HFFc6 (cell line): ENCODE measurements at regions not wholly inside any gene's neighbourhood (a gene's known extent, or its start where the extent isn't known, plus 50 kb on each side); places are given as distances from the start of the nearest gene placed in this dataset.
"Not testable (repeated sequence)": the region's sequence is repeated elsewhere in the genome, so short reads cannot be mapped to it uniquely, and the experiment has no call there.

Source experiments
- DNase-seq: peaks from one replicate; pipeline ENCODE4 v3.0.0-alpha.2; 2018
- H3K27ac Mint-ChIP-seq: 2 replicates; pipeline ENCODE4 v1.8.0; 2020; ENCODE audit warnings: mild to moderate bottlenecking, mixed read lengths
- H3K27me3 Mint-ChIP-seq: 2 replicates; pipeline ENCODE4 v1.8.0; 2021; ENCODE audit warnings: mild to moderate bottlenecking, moderate library complexity, mixed read lengths; ENCODE audit not compliant: insufficient read depth
- H3K36me3 Mint-ChIP-seq: 2 replicates; pipeline ENCODE4 v1.8.0; 2021; ENCODE audit warnings: low read depth, mixed read lengths
- H3K4me1 Mint-ChIP-seq: 2 replicates; pipeline ENCODE4 v1.8.0; 2020; ENCODE audit warnings: low read depth, mixed read lengths
- H3K4me3 Mint-ChIP-seq: 2 replicates; pipeline ENCODE4 v1.8.0; 2020; ENCODE audit warnings: mild to moderate bottlenecking, moderate library complexity, mixed read lengths
- H3K9me3 Mint-ChIP-seq: 2 replicates; pipeline ENCODE4 v1.8.0; 2020; ENCODE audit warnings: mild to moderate bottlenecking, mixed read lengths
- CTCF ChIP-seq: fragments of 200-600 bp; sonication (generic); IDR thresholded peaks from 2 replicates; pipeline ENCODE4 v1.5.0; 2021; ENCODE audit warnings: antibody characterized with exemption, mild to moderate bottlenecking

- peaks cover 22% of the 10 kb centered on the region; the same call in 1 of the 2 replicates for H3K27me3 Mint-ChIP-seq
- no peaks in the 10 kb centered on the region for H3K9me3 Mint-ChIP-seq
- TF ChIP-seq CTCF = no peak
- no peak overlapping the region for H3K4me3 Mint-ChIP-seq
- H3K36me3 Mint-ChIP-seq = no peaks in the 10 kb centered on the region
- H3K4me1 Mint-ChIP-seq = no peaks in the 10 kb centered on the region
- DNase-seq = no peak
- no peak overlapping the region for H3K27ac Mint-ChIP-seq
Observed at GRCh38 chr3:124056846-124057245, 64.9 kb upstream of the ROPN1 start.

DNA sequence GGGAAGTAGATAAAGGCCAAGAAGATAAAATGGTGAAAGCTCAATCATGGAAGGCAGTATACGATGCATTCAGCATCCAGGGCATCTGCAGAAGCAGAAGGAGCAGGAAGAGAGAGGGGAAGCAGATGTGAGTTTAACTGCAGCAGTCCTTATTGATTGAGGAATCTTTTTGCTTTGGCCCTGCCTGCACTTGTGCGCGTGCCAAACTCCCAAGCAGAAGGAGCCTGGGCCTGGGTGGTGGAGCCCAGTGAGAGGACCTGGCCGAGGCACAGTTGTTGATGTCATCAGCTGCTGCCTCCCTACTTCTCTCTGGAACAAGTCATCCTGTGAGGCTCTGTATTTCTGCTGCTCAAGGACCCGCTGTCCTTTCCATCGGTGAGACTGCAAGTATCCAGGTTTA, 65.5 kb upstream of the ROPN1 start:
- peaks cover 21% of the 10 kb centered on the region; the same call in 1 of the 2 replicates for H3K27me3 Mint-ChIP-seq
- H3K4me3 Mint-ChIP-seq = no peak overlapping the region
- no peak for DNase-seq
- TF ChIP-seq CTCF = no peak
- no peaks in the 10 kb centered on the region for H3K4me1 Mint-ChIP-seq
- no peaks in the 10 kb centered on the region for H3K9me3 Mint-ChIP-seq
- no peaks in the 10 kb centered on the region for H3K36me3 Mint-ChIP-seq
- no peak overlapping the region for H3K27ac Mint-ChIP-seq

GRCh38 chr3:124059580-124059979, 67.7 kb upstream of the ROPN1 start:
- H3K4me3 Mint-ChIP-seq = no peak overlapping the region
- H3K27ac Mint-ChIP-seq = no peak overlapping the region
- H3K36me3 Mint-ChIP-seq = no peaks in the 10 kb centered on the region
- H3K9me3 Mint-ChIP-seq = no peaks in the 10 kb centered on the region
- H3K27me3 Mint-ChIP-seq = peaks cover 21% of the 10 kb centered on the region; the same call in 1 of the 2 replicates
- H3K4me1 Mint-ChIP-seq = no peaks in the 10 kb centered on the region
- no peak for DNase-seq
- TF ChIP-seq CTCF = no peak

DNA sequence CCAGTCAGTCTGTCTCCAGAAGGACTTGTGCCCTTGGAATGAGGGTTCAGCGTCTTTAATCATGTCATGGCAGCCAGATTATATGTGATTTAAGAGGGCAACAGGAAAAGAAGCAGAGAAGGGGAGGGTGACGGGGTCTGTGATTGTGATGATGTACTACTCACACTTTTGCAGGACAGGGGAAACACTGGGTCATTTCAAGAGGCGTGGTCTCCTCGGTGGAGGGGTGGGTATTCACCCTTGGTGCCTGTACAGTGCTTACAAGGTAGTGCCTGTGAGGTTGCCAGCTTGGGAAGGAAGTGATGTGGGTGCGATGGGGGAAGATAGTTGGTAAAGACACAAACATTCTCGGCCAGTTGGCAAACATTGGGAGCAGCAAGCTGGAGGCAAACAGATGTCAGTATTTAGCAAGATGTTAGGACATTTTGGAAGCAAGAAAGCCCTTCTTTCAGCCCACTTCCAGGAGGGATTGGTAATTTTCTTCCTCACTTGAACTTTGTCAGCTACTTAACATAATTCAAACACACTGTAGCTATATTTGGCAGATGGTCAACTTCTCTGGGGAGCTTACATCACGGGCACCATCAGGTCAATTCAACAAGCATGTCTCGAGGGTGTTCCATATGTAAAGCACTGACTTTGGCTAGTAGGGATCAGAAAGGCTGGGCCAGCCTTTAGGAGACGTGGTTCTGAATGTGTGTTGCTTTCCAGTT, 71.4 kb upstream of the ROPN1 start:
- Mint-ChIP-seq H3K4me1 (no peaks in the 10 kb centered on the region), H3K27ac (no peak overlapping the region), H3K4me3 (no peak overlapping the region), H3K27me3 (peaks cover 7% of the 10 kb centered on the region; the same call in 1 of the 2 replicates), H3K9me3 (no peaks in the 10 kb centered on the region), H3K36me3 (no peaks in the 10 kb centered on the region)
- no peak for TF ChIP-seq CTCF
- no peak for DNase-seq

GRCh38 chr3:124064050-124064449, 72.1 kb upstream of the ROPN1 start:
- no peaks in the 10 kb centered on the region for H3K9me3 Mint-ChIP-seq
- H3K36me3 Mint-ChIP-seq = no peaks in the 10 kb centered on the region
- DNase-seq = no peak
- no peak for TF ChIP-seq CTCF
- H3K4me1 Mint-ChIP-seq = no peaks in the 10 kb centered on the region
- peaks cover 6% of the 10 kb centered on the region; the same call in 1 of the 2 replicates for H3K27me3 Mint-ChIP-seq
- no peak overlapping the region for H3K27ac Mint-ChIP-seq
- H3K4me3 Mint-ChIP-seq = no peak overlapping the region

- not testable (repeated sequence) for H3K36me3 Mint-ChIP-seq, H3K27ac Mint-ChIP-seq, H3K9me3 Mint-ChIP-seq, H3K4me3 Mint-ChIP-seq, H3K4me1 Mint-ChIP-seq, DNase-seq
- H3K27me3 Mint-ChIP-seq = peaks cover 14% of the 10 kb centered on the region
Observed at GRCh38 chr3:124066543-124066942, 74.6 kb upstream of the ROPN1 start.

DNA sequence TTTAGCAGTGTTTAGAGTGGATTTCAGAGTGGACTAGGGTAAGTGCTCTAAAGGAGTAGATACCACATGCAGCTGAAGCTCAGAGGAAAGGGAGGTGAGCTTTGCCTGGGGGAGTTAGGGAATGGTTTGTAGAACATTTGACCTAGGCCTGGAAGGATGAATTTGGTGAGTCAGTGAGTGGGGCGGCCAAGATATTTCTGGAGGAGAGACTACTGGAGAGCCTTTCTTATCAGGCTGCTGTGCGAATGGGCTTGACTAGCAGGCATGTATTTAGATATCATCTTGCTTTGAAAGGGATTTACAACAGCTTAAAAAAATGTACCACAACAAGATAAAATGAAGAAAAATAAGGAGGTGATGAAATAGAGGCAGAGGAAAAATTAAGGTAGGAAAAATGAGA, 77.8 kb upstream of the ROPN1 start:
- H3K27ac Mint-ChIP-seq, DNase-seq, H3K36me3 Mint-ChIP-seq, H3K4me1 Mint-ChIP-seq, H3K4me3 Mint-ChIP-seq, H3K9me3 Mint-ChIP-seq: not testable (repeated sequence)
- H3K27me3 Mint-ChIP-seq = peaks cover 17% of the 10 kb centered on the region

- DNase-seq, H3K4me3 Mint-ChIP-seq, H3K27ac Mint-ChIP-seq, H3K4me1 Mint-ChIP-seq, H3K36me3 Mint-ChIP-seq, H3K9me3 Mint-ChIP-seq: not testable (repeated sequence)
- peaks cover 22% of the 10 kb centered on the region for H3K27me3 Mint-ChIP-seq
Observed at GRCh38 chr3:124075090-124075489, 83.2 kb upstream of the ROPN1 start.
